Nucleus accumbens (tissue), 56 donors: ENCODE measurements at regions not wholly inside any gene's neighbourhood (a gene's known extent, or its start where the extent isn't known, plus 50 kb on each side); places are given as distances from the start of the nearest gene placed in this dataset.
A peak's percentile ranks its signal among the peaks of the same experiment; 100 is the strongest.

Experiments used
- DNase-seq, 56 donors: peaks; one replicate each; lab custom pipeline; 2025; lab: John Stamatoyannopoulos, UW

GRCh38 chr2:152227969-152228592 is 52.5 kb upstream of the STAM2 start:
- no peak for DNase-seq

- no peak for DNase-seq
Measured at GRCh38 chr2:152231446-152231845, 55.9 kb upstream of the STAM2 start.

DNA sequence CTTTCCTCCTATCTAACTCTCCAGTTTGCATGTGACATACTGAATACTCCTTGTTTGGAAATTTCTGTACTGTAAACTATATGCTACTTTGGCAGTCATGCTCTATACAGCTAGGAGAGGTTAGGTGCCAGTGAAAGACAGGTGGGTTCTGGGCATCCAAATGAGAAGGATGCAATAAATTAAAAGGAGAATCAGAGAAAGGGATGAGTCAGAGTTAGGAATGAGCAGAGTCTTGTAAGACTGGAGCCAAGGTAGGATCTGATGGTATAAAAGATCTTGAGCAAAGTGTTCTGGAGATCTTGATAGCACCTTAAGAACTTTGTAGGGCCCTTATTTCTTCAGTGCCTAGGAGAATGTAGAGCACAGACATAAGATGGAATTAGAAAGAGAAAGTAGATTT is 58.7 kb upstream of the STAM2 start:
- no peak for DNase-seq

- DNase-seq = no peak
Measured at GRCh38 chr2:152236191-152236925, 60.8 kb upstream of the STAM2 start.

GRCh38 chr2:152238016-152238415 is 62.5 kb upstream of the STAM2 start:
- DNase-seq = no peak

- DNase-seq = no peak
Measured at GRCh38 chr2:152240559-152241231, 65.1 kb upstream of the STAM2 start.

DNA sequence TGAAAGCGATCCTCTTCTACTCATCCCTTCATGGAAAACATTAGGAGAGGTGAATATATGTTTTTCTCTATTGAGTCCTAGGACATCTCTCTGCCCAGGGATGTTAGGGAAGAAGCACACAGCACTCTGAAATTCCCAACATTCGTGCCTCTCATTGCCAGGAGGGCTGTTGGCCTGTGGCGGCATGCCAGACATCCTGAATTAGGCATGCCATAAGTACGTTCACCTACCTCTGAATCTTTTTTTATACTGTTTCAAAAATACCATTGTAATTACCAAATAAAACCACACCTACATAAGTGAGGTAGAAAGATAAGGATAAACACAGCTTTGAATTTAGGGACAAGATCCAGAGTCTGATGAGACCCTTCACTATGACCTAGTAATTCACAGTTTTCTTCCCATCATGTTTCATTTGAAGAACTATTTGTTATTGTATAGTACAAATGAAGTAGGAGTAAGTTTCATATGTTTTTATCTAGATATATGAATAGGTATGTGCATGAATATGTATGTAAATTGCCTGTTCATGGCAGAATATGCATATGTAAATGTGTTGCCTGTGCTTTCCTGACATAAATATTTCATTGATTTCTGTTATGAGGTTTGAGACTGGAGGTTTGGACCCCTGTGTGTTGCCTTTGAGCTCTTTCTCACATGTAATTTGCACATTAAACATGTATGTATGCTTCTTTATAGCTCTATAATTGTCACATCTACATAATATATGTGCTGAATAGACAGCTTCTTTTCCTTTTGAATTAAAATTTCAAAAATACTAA is 66.6 kb upstream of the STAM2 start:
- DNase-seq = no peak

GRCh38 chr2:152242787-152243472 is 67.4 kb upstream of the STAM2 start:
- DNase-seq = no peak

DNA sequence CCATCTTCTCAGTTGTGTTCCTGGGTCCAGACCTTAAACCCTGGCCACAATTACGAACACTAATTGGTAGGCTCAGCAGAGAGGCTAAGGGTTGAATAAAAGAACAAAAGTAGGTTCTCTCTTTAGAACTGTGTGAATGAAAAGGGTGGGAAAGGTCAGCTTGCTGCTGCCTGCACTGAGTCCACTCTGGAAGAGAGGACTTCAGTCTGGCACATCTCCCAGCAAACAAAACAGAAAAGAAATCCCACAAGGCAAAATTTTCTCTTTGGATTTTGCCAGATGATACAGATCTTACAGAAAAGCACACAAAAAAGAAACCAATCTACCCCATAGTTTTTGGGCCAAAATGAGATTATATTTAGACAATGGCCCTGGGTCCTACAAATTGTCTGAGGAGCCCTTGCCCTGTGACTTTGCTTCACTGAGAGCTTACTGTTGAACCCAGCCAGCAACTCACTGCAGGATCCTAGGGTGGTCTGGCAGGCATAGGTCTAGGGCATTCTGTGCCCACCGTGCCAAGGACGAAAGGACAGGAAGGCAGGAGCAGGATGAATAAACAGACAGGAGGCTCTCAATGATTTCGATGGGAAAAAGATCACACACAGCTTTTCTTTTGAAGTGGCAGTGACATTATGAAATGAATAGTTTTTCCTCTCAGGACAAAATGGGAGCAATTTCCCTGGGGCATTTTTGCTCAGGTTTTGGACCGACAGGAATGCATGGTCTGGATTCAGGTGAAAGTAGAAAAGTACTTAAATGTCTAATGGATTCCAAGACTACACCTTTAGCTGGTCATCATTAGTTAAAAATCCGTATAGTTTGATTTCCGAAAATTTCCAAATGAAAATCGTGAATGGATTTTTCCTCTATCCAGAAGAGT is 68.4 kb upstream of the STAM2 start:
- DNase-seq = peak in 13 of 56 donors; percentile 13 to 43 (median 20)

DNA sequence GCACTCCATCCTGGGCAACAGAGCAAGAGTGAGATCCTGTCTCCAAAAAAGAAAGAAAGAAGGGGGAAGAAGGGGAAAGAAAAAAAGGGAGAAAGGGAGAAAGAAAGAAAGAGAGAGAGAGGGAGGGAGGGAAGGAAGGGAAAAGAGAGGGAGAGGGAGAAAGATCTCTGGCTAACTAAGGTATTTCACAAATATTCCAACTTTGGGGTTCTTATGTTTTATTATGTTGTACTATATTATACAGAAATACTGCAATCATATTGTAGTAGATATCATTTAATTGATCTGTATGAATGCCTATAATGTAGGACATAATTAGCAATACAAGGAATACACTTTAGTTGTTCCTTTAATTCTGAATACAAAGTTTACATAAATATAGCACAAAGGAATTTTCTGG is 70.1 kb upstream of the STAM2 start:
- DNase-seq = no peak

DNA sequence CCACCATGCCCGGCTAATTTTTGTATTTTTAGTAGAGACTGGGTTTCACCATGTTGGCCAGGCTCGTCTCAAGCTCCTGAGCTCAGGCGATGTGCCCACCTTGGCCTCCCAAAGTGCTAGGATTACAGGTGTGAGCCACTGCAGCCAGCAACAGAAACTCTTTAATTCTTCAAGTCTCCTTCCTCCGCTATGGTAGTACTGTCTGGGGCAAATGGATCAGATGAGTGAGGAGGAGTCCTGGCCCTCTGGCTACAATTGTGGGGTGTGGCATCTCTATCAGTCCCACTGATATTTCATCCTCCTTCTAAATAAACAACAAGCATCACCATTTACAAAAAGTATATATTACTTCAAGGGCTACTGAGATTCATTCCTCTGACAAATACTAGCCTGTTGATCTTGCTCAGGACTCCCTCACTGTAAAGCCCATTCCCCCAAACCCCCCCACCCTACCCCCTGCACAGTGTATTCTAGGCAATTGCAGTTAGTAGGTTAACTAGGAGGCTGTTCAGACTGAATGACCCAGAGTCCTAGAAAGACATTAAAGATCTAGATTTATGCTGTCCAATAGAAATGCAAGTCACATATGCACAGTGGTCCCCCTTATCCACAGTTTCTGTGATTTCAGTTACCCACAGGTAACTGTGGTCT is 71.2 kb upstream of the STAM2 start:
- DNase-seq = no peak

DNA sequence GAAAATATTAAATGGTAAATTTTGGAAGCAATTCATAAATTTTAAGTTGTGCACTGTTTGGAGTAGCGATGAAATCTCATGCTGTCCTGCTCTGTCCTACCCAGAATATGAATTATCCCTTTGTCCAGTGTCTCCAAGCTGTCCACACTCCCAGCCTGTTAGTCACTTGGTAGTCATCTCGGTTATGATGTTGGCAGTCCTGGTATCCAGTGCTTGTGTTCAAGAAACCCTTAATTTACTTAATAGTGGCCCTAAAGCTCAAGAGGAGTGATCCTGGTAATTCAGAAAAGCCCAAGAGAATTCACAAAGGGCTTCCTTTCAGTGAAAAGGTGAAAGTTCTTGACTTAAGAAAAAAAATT is 71.8 kb upstream of the STAM2 start:
- DNase-seq = peak in 1 of 56 donors; percentile 47

DNA sequence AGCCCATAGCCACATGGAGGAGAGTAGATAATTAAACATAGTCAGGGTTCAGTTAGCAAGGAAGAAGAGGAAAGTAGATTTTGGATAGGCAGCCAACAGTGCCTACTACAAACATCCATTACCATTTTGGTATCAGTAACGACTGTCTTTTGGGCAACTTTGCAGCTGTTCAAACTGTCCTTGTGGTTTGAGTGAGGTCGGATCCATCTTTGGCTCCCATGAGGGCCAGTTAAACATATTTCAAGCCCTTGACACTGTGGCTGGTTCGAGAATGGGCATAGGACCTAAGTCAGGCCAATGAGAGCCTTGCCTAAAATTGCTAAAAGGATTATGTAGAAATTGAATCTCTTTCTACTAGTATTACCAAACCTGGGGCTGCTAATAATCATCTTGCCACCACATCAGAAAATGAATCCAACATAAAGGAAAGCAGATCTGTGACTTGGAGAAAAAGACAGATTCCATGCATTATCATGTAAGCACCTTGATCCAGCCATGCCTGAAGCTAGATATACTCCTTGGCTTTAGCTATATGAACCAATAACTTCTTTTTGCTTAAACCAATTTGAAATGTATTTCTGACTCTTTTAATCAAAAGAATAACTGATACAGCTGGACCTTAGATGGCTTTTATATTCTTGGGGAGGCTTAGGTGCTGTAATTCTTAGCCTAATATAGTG is 75.0 kb upstream of the STAM2 start:
- no peak for DNase-seq

DNA sequence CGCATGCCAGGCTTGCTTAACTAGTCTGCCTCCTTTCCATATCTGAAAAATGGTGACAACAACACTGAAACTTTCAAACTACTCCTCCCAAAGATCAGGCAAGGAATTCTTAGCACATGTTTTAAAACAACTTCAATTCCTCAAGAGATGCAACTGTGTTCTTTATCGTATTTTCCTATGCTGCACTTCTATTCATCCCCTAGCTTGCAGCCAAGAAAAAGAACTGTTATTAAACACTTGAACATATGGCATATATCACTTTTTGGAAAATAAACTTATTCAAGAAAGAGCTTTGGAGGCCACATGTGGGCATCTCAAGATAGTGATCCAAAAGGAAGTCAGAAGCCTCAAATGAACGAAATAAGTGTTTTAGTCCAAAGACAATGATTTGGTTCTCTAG is 75.6 kb upstream of the STAM2 start:
- DNase-seq = no peak

- no peak for DNase-seq
Measured at GRCh38 chr2:152251811-152252210, 76.2 kb upstream of the STAM2 start.

DNA sequence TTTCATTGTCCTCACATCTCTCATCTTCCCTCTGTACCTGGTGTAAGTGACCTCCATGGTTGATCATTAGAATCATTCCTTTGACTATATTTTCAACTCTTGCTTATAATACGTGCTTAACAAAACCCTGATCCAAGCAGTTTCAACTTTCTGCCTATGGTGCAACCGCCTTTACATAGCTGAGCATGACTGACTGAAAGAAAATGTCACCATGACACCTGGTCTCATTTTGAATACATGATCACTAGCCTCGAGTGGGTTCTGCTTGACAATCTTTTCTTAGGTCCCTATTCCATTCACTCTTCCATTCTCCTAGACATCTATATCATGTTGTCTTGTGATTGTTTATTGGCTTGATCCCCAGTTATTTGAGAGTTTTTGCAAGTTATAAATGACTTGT is 78.9 kb upstream of the STAM2 start:
- DNase-seq = no peak

DNA sequence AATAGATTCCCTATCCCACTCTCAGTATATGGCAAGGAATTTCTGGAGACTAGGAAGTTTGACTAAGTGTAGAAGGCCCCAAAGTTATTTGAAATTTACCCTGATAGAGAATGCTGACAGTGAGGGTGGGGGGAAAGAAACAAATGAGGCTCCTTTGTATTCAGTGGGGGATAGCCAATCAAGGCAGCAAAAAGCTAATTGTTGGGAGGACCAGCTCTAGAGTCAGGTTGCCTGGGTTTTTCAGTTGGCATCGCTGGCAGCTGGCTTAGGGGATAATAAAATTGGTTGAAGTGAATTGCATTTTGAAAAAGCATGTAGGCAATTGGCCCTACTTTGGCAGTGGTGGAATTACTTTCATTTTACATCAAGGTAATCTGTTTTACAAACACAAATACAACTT is 79.4 kb upstream of the STAM2 start:
- DNase-seq = no peak

DNA sequence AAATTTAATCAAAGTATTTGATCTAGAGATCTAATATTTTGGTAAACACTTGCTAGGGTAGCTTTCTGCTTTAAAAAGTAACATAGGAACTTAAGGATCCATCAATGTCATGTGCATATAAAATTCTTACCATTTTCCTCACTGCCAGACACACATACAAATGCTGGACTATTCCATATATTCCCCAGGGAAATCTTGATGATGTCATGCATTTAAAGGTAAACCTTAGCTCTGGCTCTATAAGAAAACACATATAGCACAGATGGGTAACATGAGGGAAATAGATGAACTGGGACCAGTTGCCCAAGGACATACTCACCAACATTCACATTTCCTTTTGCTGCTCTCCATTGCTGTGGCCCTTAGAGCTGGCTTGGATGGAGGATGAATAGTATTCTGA is 79.1 kb upstream of the FMNL2 start:
- no peak for DNase-seq

DNA sequence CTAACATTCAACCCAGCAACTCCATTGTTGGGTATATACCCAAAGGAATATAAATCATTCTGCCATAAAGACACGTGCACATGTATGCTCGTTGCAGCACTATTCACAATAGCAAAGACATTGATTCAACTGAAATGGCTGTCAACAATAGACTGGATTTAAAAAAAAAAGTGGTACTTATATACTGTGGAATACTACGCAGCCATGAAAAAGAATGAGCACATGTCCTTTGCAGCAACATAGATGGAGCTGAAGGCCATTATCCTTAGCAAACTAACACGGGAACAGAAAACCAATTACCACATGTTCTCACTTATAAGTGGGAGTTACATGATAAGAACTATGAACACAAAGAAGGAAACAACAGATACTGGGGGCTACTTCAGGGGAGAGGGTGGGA is 74.0 kb upstream of the FMNL2 start:
- no peak for DNase-seq
